Stimulated activated CD4-positive, alpha-beta T cell treated with anti-CD3 and anti-CD28 coated beads, Interleukin-4, amount 100 ng/mL, for 4 hours (primary cell): ENCODE measurements at regions not wholly inside any gene's neighbourhood (a gene's known extent, or its start where the extent isn't known, plus 50 kb on each side); places are given as distances from the start of the nearest gene placed in this dataset.
"Not testable (repeated sequence)": the region's sequence is repeated elsewhere in the genome, so short reads cannot be mapped to it uniquely, and the experiment has no call there.

Experiments used
- DNase-seq, 2 experiments: peaks; one replicate each; pipeline ENCODE4 v3.0.0-alpha.2; 2020

GRCh38 chr14:41051801-41052200, 554.9 kb upstream of the LRFN5 start:
- DNase-seq = no peak

- DNase-seq = no peak
Measured at GRCh38 chr14:41047763-41048162, 558.9 kb upstream of the LRFN5 start.

GRCh38 chr14:41037388-41037787, 569.3 kb upstream of the LRFN5 start:
- DNase-seq = no peak

GRCh38 chr14:41034969-41035368, 571.7 kb upstream of the LRFN5 start:
- no peak for DNase-seq

GRCh38 chr14:41022932-41023331, 583.7 kb upstream of the LRFN5 start:
- DNase-seq = no peak

- no peak for DNase-seq
Measured at GRCh38 chr14:41016213-41016612, 590.5 kb upstream of the LRFN5 start.

- DNase-seq = no peak
Measured at GRCh38 chr14:41000350-41000749, 606.3 kb upstream of the LRFN5 start.

GRCh38 chr14:40989260-40989659, 617.4 kb upstream of the LRFN5 start:
- DNase-seq = no peak

- DNase-seq = no peak
Measured at GRCh38 chr14:40987481-40987880, 619.2 kb upstream of the LRFN5 start.

GRCh38 chr14:40986655-40987054, 620.0 kb upstream of the LRFN5 start:
- DNase-seq = no peak

- DNase-seq = no peak
Measured at GRCh38 chr14:40985584-40985983, 621.1 kb upstream of the LRFN5 start.

- no peak for DNase-seq
Measured at GRCh38 chr14:40983604-40984003, 623.1 kb upstream of the LRFN5 start.

- DNase-seq = no peak
Measured at GRCh38 chr14:40981247-40981646, 625.4 kb upstream of the LRFN5 start.

GRCh38 chr14:40960257-40960656, 646.4 kb upstream of the LRFN5 start:
- DNase-seq = not testable (repeated sequence)

GRCh38 chr14:40955131-40955505, 651.6 kb upstream of the LRFN5 start:
- DNase-seq = no peak

- DNase-seq = not testable (repeated sequence)
Measured at GRCh38 chr14:40954448-40955130, 652.1 kb upstream of the LRFN5 start.

- DNase-seq = no peak
Measured at GRCh38 chr14:40944521-40944920, 662.2 kb upstream of the LRFN5 start.

- DNase-seq = no peak
Measured at GRCh38 chr14:40936861-40937260, 669.8 kb upstream of the LRFN5 start.

GRCh38 chr14:40920380-40920779, 686.3 kb upstream of the LRFN5 start:
- no peak for DNase-seq

- no peak for DNase-seq
Measured at GRCh38 chr14:40911141-40911540, 695.5 kb upstream of the LRFN5 start.

- DNase-seq = no peak
Measured at GRCh38 chr14:40909906-40910305, 696.8 kb upstream of the LRFN5 start.

GRCh38 chr14:40903709-40904108, 703.0 kb upstream of the LRFN5 start:
- no peak for DNase-seq

- no peak for DNase-seq
Measured at GRCh38 chr14:40899435-40899834, 707.2 kb upstream of the LRFN5 start.

GRCh38 chr14:40894846-40895245, 711.8 kb upstream of the LRFN5 start:
- DNase-seq = no peak

GRCh38 chr14:40889126-40889525, 717.5 kb upstream of the LRFN5 start:
- DNase-seq = no peak
